GM23338 (cell line): ENCODE measurements at regions not wholly inside any gene's neighbourhood (a gene's known extent, or its start where the extent isn't known, plus 50 kb on each side); places are given as distances from the start of the nearest gene placed in this dataset.

Source experiments
- ATAC-seq: fragments of 200-7000 bp; cut with Tn5 transposase; 3 replicates; pipeline ENCODE4 v1.9.1; 2020
- DNase-seq: peaks from one replicate; pipeline ENCODE4 v3.0.0-alpha.2; 2015; ENCODE audit warnings: low spot score
- H2AFZ ChIP-seq: fragments of 200-600 bp; sonication (generic); 2 replicates; pipeline ENCODE4 v1.8.0; 2016; ENCODE audit warnings: antibody characterized with exemption, mild to moderate bottlenecking, moderate library complexity
- H3F3A ChIP-seq: fragments of 200-600 bp; sonication (generic); replicated peaks from 2 replicates; pipeline ENCODE4 v1.8.0; 2017; ENCODE audit warnings: antibody characterized with exemption, mixed run types, low read depth
- H3K27ac ChIP-seq: fragments of 200-600 bp; sonication (generic); 2 replicates; pipeline ENCODE4 v1.6.1; 2016; ENCODE audit warnings: low read depth
- H3K27me3 ChIP-seq: fragments of 200-600 bp; sonication (generic); 2 replicates; pipeline ENCODE4 v1.8.0; 2016; ENCODE audit warnings: mild to moderate bottlenecking, mixed run types, moderate library complexity; ENCODE audit not compliant: insufficient read depth
- H3K36me3 ChIP-seq: fragments of 200-600 bp; sonication (generic); 2 replicates; pipeline ENCODE4 v1.8.0; 2016; ENCODE audit warnings: mild to moderate bottlenecking; ENCODE audit not compliant: insufficient read depth
- H3K4me1 ChIP-seq: fragments of 200-600 bp; sonication (generic); 2 replicates; pipeline ENCODE4 v1.8.0; 2016; ENCODE audit warnings: mild to moderate bottlenecking, moderate library complexity; ENCODE audit not compliant: insufficient read depth
- H3K4me2 ChIP-seq: fragments of 200-600 bp; sonication (generic); 2 replicates; pipeline ENCODE4 v1.7.1; 2017; ENCODE audit warnings: mixed run types
- H3K4me3 ChIP-seq: fragments of 200-600 bp; sonication (generic); 2 replicates; pipeline ENCODE4 v1.6.1; 2016; ENCODE audit warnings: mixed run types
- H3K79me2 ChIP-seq: fragments of 200-600 bp; sonication (generic); replicated peaks from 2 replicates; pipeline ENCODE4 v1.8.0; 2017; ENCODE audit warnings: mild to moderate bottlenecking; ENCODE audit not compliant: insufficient read depth
- H3K9me2 ChIP-seq: fragments of 200-600 bp; sonication (generic); 2 replicates; pipeline ENCODE4 v1.8.0; 2017; ENCODE audit not compliant: insufficient read depth
- H4K20me1 ChIP-seq: fragments of 200-600 bp; sonication (generic); replicated peaks from 2 replicates; pipeline ENCODE4 v1.8.0; 2017; ENCODE audit warnings: mild to moderate bottlenecking; ENCODE audit not compliant: insufficient read depth
- H3K27ac Mint-ChIP-seq: 2 replicates; pipeline ENCODE4 v1.8.0; 2020; ENCODE audit warnings: inconsistent platforms, mild to moderate bottlenecking, moderate library complexity, mixed read lengths
- H3K27me3 Mint-ChIP-seq: 3 replicates; pipeline ENCODE4 v1.8.0; 2022; ENCODE audit warnings: low read depth, mild to moderate bottlenecking, moderate library complexity, mixed read lengths, inconsistent platforms; ENCODE audit not compliant: insufficient read depth, poor library complexity
- H3K36me3 Mint-ChIP-seq: 3 replicates; pipeline ENCODE4 v1.8.0; 2021; ENCODE audit warnings: low read depth, mild to moderate bottlenecking, inconsistent platforms, moderate library complexity, mixed read lengths
- H3K4me1 Mint-ChIP-seq: 3 replicates; pipeline ENCODE4 v1.8.0; 2020; ENCODE audit warnings: mild to moderate bottlenecking, inconsistent platforms, mixed read lengths
- H3K4me3 Mint-ChIP-seq: 3 replicates; pipeline ENCODE4 v1.8.0; 2021; ENCODE audit warnings: moderate library complexity, mild to moderate bottlenecking, inconsistent platforms, mixed read lengths
- H3K9me3 Mint-ChIP-seq: 3 replicates; pipeline ENCODE4 v1.8.0; 2020; ENCODE audit warnings: moderate library complexity, mild to moderate bottlenecking, inconsistent platforms, mixed read lengths
- CREB1 ChIP-seq: fragments of 250-450 bp; sonication (Bioruptor Pico); IDR thresholded peaks from 2 replicates; pipeline ENCODE4 v1.5.0; 2020; ENCODE audit warnings: low read depth, mild to moderate bottlenecking, moderate library complexity
- EZH2 ChIP-seq: fragments of 200-600 bp; sonication (generic); IDR thresholded peaks from one replicate; pipeline ENCODE4 v1.8.0; 2017; ENCODE audit warnings: antibody characterized with exemption, mild to moderate bottlenecking, low read depth; ENCODE audit not compliant: unreplicated experiment
- EZH2phosphoT487 ChIP-seq: fragments of 200-600 bp; sonication (generic); IDR thresholded peaks from one replicate; pipeline ENCODE4 v1.8.1; 2018; ENCODE audit warnings: antibody characterized with exemption; ENCODE audit not compliant: unreplicated experiment
- JUNB ChIP-seq: IDR thresholded peaks from one replicate; pipeline ENCODE4 v1.6.1; 2016; ENCODE audit warnings: antibody characterized with exemption; ENCODE audit not compliant: unreplicated experiment
- NANOG ChIP-seq: IDR thresholded peaks from 2 replicates; pipeline ENCODE4 v1.6.1; 2016; ENCODE audit warnings: antibody characterized with exemption, borderline replicate concordance
- POLR2AphosphoS5 ChIP-seq: IDR thresholded peaks from 2 replicates; pipeline ENCODE4 v1.6.1; 2016; ENCODE audit warnings: antibody characterized with exemption, low read depth
- REST ChIP-seq: IDR thresholded peaks from one replicate; pipeline ENCODE4 v1.6.1; 2018; ENCODE audit warnings: antibody characterized with exemption; ENCODE audit not compliant: unreplicated experiment
- STAT1 ChIP-seq: IDR thresholded peaks from one replicate; pipeline ENCODE4 v1.6.1; 2016; ENCODE audit warnings: antibody characterized with exemption; ENCODE audit not compliant: unreplicated experiment
- ZNF114 ChIP-seq: fragments of 250-450 bp; sonication (Bioruptor Pico); IDR thresholded peaks from 2 replicates; pipeline ENCODE4 v1.5.0; 2020; ENCODE audit warnings: mild to moderate bottlenecking, moderate library complexity
- ZNF331 ChIP-seq: fragments of 250-450 bp; sonication (Bioruptor Pico); IDR thresholded peaks from 2 replicates; pipeline ENCODE4 v1.5.0; 2020; ENCODE audit warnings: low read depth, mild to moderate bottlenecking, moderate library complexity
- ZNF462 ChIP-seq: fragments of 250-450 bp; sonication (Bioruptor Pico); IDR thresholded peaks from 2 replicates; pipeline ENCODE4 v1.5.0; 2020; ENCODE audit warnings: mild to moderate bottlenecking, moderate library complexity
- TF ChIP-seq, protein P1 (sequence below), 2 experiments: fragments of 200-600 bp in 1 of 2; sonication (generic) in 1 of 2; conservative IDR thresholded peaks; 2 replicates each; pipeline versions ENCODE4 v1.5.1 to v1.6.1; 2016 to 2017; ENCODE audit warnings: antibody characterized with exemption in 2 of 2, low read depth in 2 of 2, mild to moderate bottlenecking in 2 of 2, moderate library complexity in 1 of 2
- TF ChIP-seq, protein P2 (sequence below): IDR thresholded peaks from 2 replicates; pipeline ENCODE4 v1.6.1; 2016; ENCODE audit warnings: antibody characterized with exemption

DNA sequence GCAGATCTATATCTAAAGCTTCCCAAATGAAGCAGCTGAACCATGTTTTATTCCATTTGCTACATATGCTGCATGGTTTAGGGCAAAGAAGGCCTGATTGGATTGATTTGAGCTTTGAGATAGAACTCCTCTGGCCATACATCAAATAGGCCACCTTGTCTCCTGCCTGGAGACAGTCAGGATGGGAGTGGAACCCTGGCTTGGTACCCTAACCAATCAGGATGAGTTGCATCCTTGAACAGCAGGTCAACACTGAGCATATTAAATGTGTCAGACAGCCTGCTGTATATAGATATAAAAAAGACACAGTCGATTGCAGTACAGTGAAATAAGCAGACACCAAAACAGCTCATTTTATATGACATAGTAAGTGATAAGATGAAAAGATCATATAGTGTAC is 291.7 kb downstream of the NUAK1 start:
- H2AFZ ChIP-seq = no peak overlapping the region
- no peaks in the 10 kb centered on the region for H3F3A ChIP-seq
- peaks cover 12% of the 10 kb centered on the region for H3K9me3 Mint-ChIP-seq
- no peak overlapping the region for H3K4me2 ChIP-seq
- no peaks in the 10 kb centered on the region for H3K4me1 Mint-ChIP-seq
- no peak for TF ChIP-seq JUNB
- TF ChIP-seq POLR2AphosphoS5 = no peak
- TF ChIP-seq STAT1 = no peak
- TF ChIP-seq, protein P1, sequence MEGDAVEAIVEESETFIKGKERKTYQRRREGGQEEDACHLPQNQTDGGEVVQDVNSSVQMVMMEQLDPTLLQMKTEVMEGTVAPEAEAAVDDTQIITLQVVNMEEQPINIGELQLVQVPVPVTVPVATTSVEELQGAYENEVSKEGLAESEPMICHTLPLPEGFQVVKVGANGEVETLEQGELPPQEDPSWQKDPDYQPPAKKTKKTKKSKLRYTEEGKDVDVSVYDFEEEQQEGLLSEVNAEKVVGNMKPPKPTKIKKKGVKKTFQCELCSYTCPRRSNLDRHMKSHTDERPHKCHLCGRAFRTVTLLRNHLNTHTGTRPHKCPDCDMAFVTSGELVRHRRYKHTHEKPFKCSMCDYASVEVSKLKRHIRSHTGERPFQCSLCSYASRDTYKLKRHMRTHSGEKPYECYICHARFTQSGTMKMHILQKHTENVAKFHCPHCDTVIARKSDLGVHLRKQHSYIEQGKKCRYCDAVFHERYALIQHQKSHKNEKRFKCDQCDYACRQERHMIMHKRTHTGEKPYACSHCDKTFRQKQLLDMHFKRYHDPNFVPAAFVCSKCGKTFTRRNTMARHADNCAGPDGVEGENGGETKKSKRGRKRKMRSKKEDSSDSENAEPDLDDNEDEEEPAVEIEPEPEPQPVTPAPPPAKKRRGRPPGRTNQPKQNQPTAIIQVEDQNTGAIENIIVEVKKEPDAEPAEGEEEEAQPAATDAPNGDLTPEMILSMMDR (conservative IDR thresholded peaks at IDR 0.05; ENCODE audit: low read depth in 2 of 2) = no peak
- TF ChIP-seq, protein P2, sequence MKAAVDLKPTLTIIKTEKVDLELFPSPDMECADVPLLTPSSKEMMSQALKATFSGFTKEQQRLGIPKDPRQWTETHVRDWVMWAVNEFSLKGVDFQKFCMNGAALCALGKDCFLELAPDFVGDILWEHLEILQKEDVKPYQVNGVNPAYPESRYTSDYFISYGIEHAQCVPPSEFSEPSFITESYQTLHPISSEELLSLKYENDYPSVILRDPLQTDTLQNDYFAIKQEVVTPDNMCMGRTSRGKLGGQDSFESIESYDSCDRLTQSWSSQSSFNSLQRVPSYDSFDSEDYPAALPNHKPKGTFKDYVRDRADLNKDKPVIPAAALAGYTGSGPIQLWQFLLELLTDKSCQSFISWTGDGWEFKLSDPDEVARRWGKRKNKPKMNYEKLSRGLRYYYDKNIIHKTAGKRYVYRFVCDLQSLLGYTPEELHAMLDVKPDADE = no peak
- TF ChIP-seq CREB1 = no peak
- TF ChIP-seq NANOG = no peak
- TF ChIP-seq ZNF331 (CRISPR knock-in tag) = no peak
- no peak for TF ChIP-seq ZNF114 (CRISPR knock-in tag)
- TF ChIP-seq EZH2 = no peak
- TF ChIP-seq REST = no peak
- no peak for TF ChIP-seq ZNF462 (CRISPR knock-in tag)
- no peak for TF ChIP-seq EZH2phosphoT487
- H3K27ac ChIP-seq = no peak overlapping the region
- no peak overlapping the region for H3K4me3 Mint-ChIP-seq
- DNase-seq (no peak), ATAC-seq (no peak)
- H3K79me2 ChIP-seq = no peaks in the 10 kb centered on the region
- no peaks in the 10 kb centered on the region for H4K20me1 ChIP-seq
- H3K4me1 ChIP-seq = no peaks in the 10 kb centered on the region
- H3K36me3 ChIP-seq = no peaks in the 10 kb centered on the region
- peaks cover 12% of the 10 kb centered on the region for H3K9me2 ChIP-seq
- peaks cover 3% of the 10 kb centered on the region; the same call in 1 of the 3 replicates for H3K36me3 Mint-ChIP-seq
- H3K27me3 ChIP-seq = no peaks in the 10 kb centered on the region
- H3K27me3 Mint-ChIP-seq = no peaks in the 10 kb centered on the region
- no peak overlapping the region for H3K4me3 ChIP-seq
- no peak overlapping the region for H3K27ac Mint-ChIP-seq
